ENCODE measurements at regions not wholly inside any gene's neighbourhood (a gene's known extent, or its start where the extent isn't known, plus 50 kb on each side); places are given as distances from the start of the nearest gene placed in this dataset.
A peak's percentile ranks its signal among the peaks of the same experiment; 100 is the strongest.
"Not testable (repeated sequence)": the region's sequence is repeated elsewhere in the genome, so short reads cannot be mapped to it uniquely, and the experiment has no call there.

GRCh38 chr12:47481041-47481440 lies 224.8 kb downstream of the RPAP3 start:
- H3K27ac Mint-ChIP-seq = no peak overlapping the region
- no peak for ATAC-seq
- peaks cover under 1% of the 10 kb centered on the region for H3K36me3 Mint-ChIP-seq (ENCODE audit: low read depth)
- DNase-seq = no peak
- H3K4me3 Mint-ChIP-seq = no peak overlapping the region
- peaks cover 6% of the 10 kb centered on the region for H3K27me3 Mint-ChIP-seq
- peaks cover 35% of the 10 kb centered on the region for H3K9me3 Mint-ChIP-seq
- H3K4me1 Mint-ChIP-seq = no peaks in the 10 kb centered on the region

- ATAC-seq (no peak), DNase-seq (no peak)
- Mint-ChIP-seq H3K36me3 (ENCODE audit: low read depth) (peaks cover 6% of the 10 kb centered on the region), H3K9me3 (peaks cover 44% of the 10 kb centered on the region), H3K27ac (no peak overlapping the region), H3K4me3 (no peak overlapping the region), H3K4me1 (no peaks in the 10 kb centered on the region), H3K27me3 (peaks cover 3% of the 10 kb centered on the region)
Observed at GRCh38 chr12:47478426-47478825, 227.4 kb downstream of the RPAP3 start.

GRCh38 chr12:47473091-47473490 lies 232.7 kb downstream of the RPAP3 start:
- H3K27me3 Mint-ChIP-seq = peaks cover 2% of the 10 kb centered on the region
- no peak for DNase-seq
- no peak overlapping the region for H3K27ac Mint-ChIP-seq
- no peak for ATAC-seq
- peaks cover 6% of the 10 kb centered on the region for H3K36me3 Mint-ChIP-seq (ENCODE audit: low read depth)
- peaks cover 11% of the 10 kb centered on the region for H3K4me1 Mint-ChIP-seq
- peaks cover 42% of the 10 kb centered on the region for H3K9me3 Mint-ChIP-seq
- no peak overlapping the region for H3K4me3 Mint-ChIP-seq

- not testable (repeated sequence) for H3K27ac Mint-ChIP-seq; H3K4me3 Mint-ChIP-seq; DNase-seq; H3K36me3 Mint-ChIP-seq (ENCODE audit: low read depth); H3K27me3 Mint-ChIP-seq
- Mint-ChIP-seq H3K4me1 (peaks cover 11% of the 10 kb centered on the region), H3K9me3 (peaks cover 22% of the 10 kb centered on the region)
- ATAC-seq = peak; percentile 49
Observed at GRCh38 chr12:47470349-47470748, 235.5 kb downstream of the RPAP3 start.

GRCh38 chr12:47463918-47464317 lies 241.9 kb downstream of the RPAP3 start:
- not testable (repeated sequence) for H3K27ac Mint-ChIP-seq; DNase-seq; H3K4me3 Mint-ChIP-seq; H3K4me1 Mint-ChIP-seq; H3K36me3 Mint-ChIP-seq (ENCODE audit: low read depth); ATAC-seq; H3K27me3 Mint-ChIP-seq
- H3K9me3 Mint-ChIP-seq = peaks cover 30% of the 10 kb centered on the region

- Mint-ChIP-seq H3K27ac (no peak overlapping the region), H3K9me3 (peaks cover 24% of the 10 kb centered on the region), H3K4me3 (no peak overlapping the region), H3K4me1 (no peaks in the 10 kb centered on the region), H3K36me3 (ENCODE audit: low read depth) (peaks cover 2% of the 10 kb centered on the region), H3K27me3 (no peaks in the 10 kb centered on the region)
- DNase-seq = no peak
- no peak for ATAC-seq
Observed at GRCh38 chr12:47458279-47458678, 247.6 kb downstream of the RPAP3 start.

- H3K9me3 Mint-ChIP-seq = peaks cover 14% of the 10 kb centered on the region
- H3K27me3 Mint-ChIP-seq = no peaks in the 10 kb centered on the region
- H3K27ac Mint-ChIP-seq = no peak overlapping the region
- ATAC-seq (no peak), DNase-seq (no peak)
- no peak overlapping the region for H3K4me3 Mint-ChIP-seq
- no peaks in the 10 kb centered on the region for H3K4me1 Mint-ChIP-seq
- H3K36me3 Mint-ChIP-seq (ENCODE audit: low read depth) = no peaks in the 10 kb centered on the region
Observed at GRCh38 chr12:47449797-47450196, 256.0 kb downstream of the RPAP3 start.

GRCh38 chr12:47442310-47442709 lies 263.5 kb downstream of the RPAP3 start:
- H3K27me3 Mint-ChIP-seq = no peaks in the 10 kb centered on the region
- ATAC-seq (no peak), DNase-seq (no peak)
- peaks cover 9% of the 10 kb centered on the region for H3K36me3 Mint-ChIP-seq (ENCODE audit: low read depth)
- peaks cover 68% of the 10 kb centered on the region for H3K9me3 Mint-ChIP-seq
- H3K4me1 Mint-ChIP-seq = no peaks in the 10 kb centered on the region
- no peak overlapping the region for H3K4me3 Mint-ChIP-seq
- no peak overlapping the region for H3K27ac Mint-ChIP-seq

GRCh38 chr12:47441490-47441889 lies 264.3 kb downstream of the RPAP3 start:
- Mint-ChIP-seq H3K4me1 (no peaks in the 10 kb centered on the region), H3K4me3 (no peak overlapping the region), H3K9me3 (peaks cover 68% of the 10 kb centered on the region), H3K36me3 (ENCODE audit: low read depth) (peaks cover 9% of the 10 kb centered on the region), H3K27ac (no peak overlapping the region), H3K27me3 (no peaks in the 10 kb centered on the region)
- ATAC-seq = no peak
- DNase-seq = no peak

- peaks cover 57% of the 10 kb centered on the region for H3K9me3 Mint-ChIP-seq
- H3K36me3 Mint-ChIP-seq (ENCODE audit: low read depth) = peaks cover 3% of the 10 kb centered on the region
- no peak overlapping the region for H3K4me3 Mint-ChIP-seq
- H3K27me3 Mint-ChIP-seq = no peaks in the 10 kb centered on the region
- peaks cover 2% of the 10 kb centered on the region for H3K4me1 Mint-ChIP-seq
- no peak overlapping the region for H3K27ac Mint-ChIP-seq
- ATAC-seq = no peak
- no peak for DNase-seq
Observed at GRCh38 chr12:47438175-47438574, 267.7 kb downstream of the RPAP3 start.

- Mint-ChIP-seq H3K4me3 (no peak overlapping the region), H3K4me1 (peaks cover 2% of the 10 kb centered on the region), H3K27me3 (no peaks in the 10 kb centered on the region), H3K36me3 (ENCODE audit: low read depth) (peaks cover 3% of the 10 kb centered on the region), H3K27ac (no peak overlapping the region), H3K9me3 (peaks cover 51% of the 10 kb centered on the region)
- no peak for DNase-seq
- no peak for ATAC-seq
Observed at GRCh38 chr12:47437570-47437969, 268.3 kb downstream of the RPAP3 start.

- DNase-seq (no peak), ATAC-seq (no peak)
- H3K27me3 Mint-ChIP-seq = peaks cover 2% of the 10 kb centered on the region
- H3K27ac Mint-ChIP-seq = no peak overlapping the region
- peaks cover 29% of the 10 kb centered on the region for H3K9me3 Mint-ChIP-seq
- H3K4me3 Mint-ChIP-seq = no peak overlapping the region
- peaks cover 2% of the 10 kb centered on the region for H3K4me1 Mint-ChIP-seq
- H3K36me3 Mint-ChIP-seq (ENCODE audit: low read depth) = peaks cover 3% of the 10 kb centered on the region
Observed at GRCh38 chr12:47433876-47434275, 272.0 kb downstream of the RPAP3 start.

- not testable (repeated sequence) for DNase-seq; ATAC-seq; H3K27me3 Mint-ChIP-seq; H3K27ac Mint-ChIP-seq; H3K36me3 Mint-ChIP-seq (ENCODE audit: low read depth)
- Mint-ChIP-seq H3K9me3 (peaks cover 13% of the 10 kb centered on the region), H3K4me1 (peaks cover 20% of the 10 kb centered on the region), H3K4me3 (peak overlapping the region; percentile 72)
Observed at GRCh38 chr12:47426678-47427309, 279.0 kb downstream of the RPAP3 start.

- Mint-ChIP-seq H3K36me3 (ENCODE audit: low read depth) (peaks cover 7% of the 10 kb centered on the region), H3K9me3 (peaks cover 13% of the 10 kb centered on the region), H3K27ac (no peak overlapping the region), H3K4me3 (no peak overlapping the region), H3K27me3 (no peaks in the 10 kb centered on the region), H3K4me1 (peaks cover 36% of the 10 kb centered on the region)
- ATAC-seq = no peak
- no peak for DNase-seq
Observed at GRCh38 chr12:47422611-47423010, 283.2 kb downstream of the RPAP3 start.

GRCh38 chr12:47419497-47419896 lies 286.3 kb downstream of the RPAP3 start:
- peak overlapping the region; percentile 70 for H3K27ac Mint-ChIP-seq
- no peak overlapping the region for H3K4me3 Mint-ChIP-seq
- ATAC-seq (peak; percentile 94), DNase-seq (no peak)
- peaks cover 14% of the 10 kb centered on the region for H3K36me3 Mint-ChIP-seq (ENCODE audit: low read depth)
- H3K4me1 Mint-ChIP-seq = peaks cover 45% of the 10 kb centered on the region
- peaks cover 14% of the 10 kb centered on the region for H3K9me3 Mint-ChIP-seq
- H3K27me3 Mint-ChIP-seq = no peaks in the 10 kb centered on the region

- Mint-ChIP-seq H3K9me3 (peaks cover 16% of the 10 kb centered on the region), H3K27me3 (no peaks in the 10 kb centered on the region), H3K27ac (no peak overlapping the region), H3K36me3 (ENCODE audit: low read depth) (peaks cover 13% of the 10 kb centered on the region), H3K4me3 (no peak overlapping the region), H3K4me1 (peaks cover 58% of the 10 kb centered on the region)
- no peak for ATAC-seq
- no peak for DNase-seq
Observed at GRCh38 chr12:47417955-47418354, 287.9 kb downstream of the RPAP3 start.

All from activated naive CD8-positive, alpha-beta T cell treated with anti-CD3 and anti-CD28 coated beads, Interleukin-2, amount 50 U/mL, for 24 hours (primary cell).